GM12878 (cell line): ENCODE measurements at regions not wholly inside any gene's neighbourhood (a gene's known extent, or its start where the extent isn't known, plus 50 kb on each side); places are given as distances from the start of the nearest gene placed in this dataset.

Source experiments
- CTCF ChIP-seq, 3 experiments: IDR thresholded peaks in 2 of 3; conservative IDR thresholded peaks in 1 of 3; 2 replicates each; pipeline ENCODE4 v1.5.1; 2011; ENCODE audit warnings: low read depth in 3 of 3, low read length in 3 of 3, mild to moderate bottlenecking in 3 of 3, control low read depth in 2 of 3, moderate library complexity in 2 of 3, inconsistent platforms in 1 of 3, mixed read lengths in 1 of 3; ENCODE audit not compliant: control insufficient read depth in 2 of 3, insufficient read depth in 1 of 3; ENCODE audit errors: extremely low read depth in 1 of 3
- NR2F1 ChIP-seq: fragments of 450-650 bp; conservative IDR thresholded peaks from 2 replicates; pipeline ENCODE4 v1.6.1; 2017; ENCODE audit warnings: mild to moderate bottlenecking
- RBBP5 ChIP-seq: fragments of 200-600 bp; sonication (generic); conservative IDR thresholded peaks from 2 replicates; pipeline ENCODE4 v1.6.1; 2016
- RCOR1 ChIP-seq: conservative IDR thresholded peaks from 2 replicates; pipeline ENCODE4 v1.6.1; 2012; ENCODE audit warnings: low read depth, low read length, improper control_type of control experiment
- TARDBP ChIP-seq: IDR thresholded peaks from 2 replicates; pipeline ENCODE4 v1.6.1; 2016; ENCODE audit warnings: borderline replicate concordance
- ZNF592 ChIP-seq: fragments of 450-650 bp; IDR thresholded peaks from 2 replicates; pipeline ENCODE4 v1.6.1; 2017; ENCODE audit warnings: mild to moderate bottlenecking, moderate library complexity

- TF ChIP-seq RBBP5 (no peak), NR2F1 (no peak), ZNF592 (no peak), CTCF (IDR thresholded peaks at IDR 0.05 in 2 of 3, conservative IDR thresholded peaks at IDR 0.05 in 1 of 3; ENCODE audit: control insufficient read depth in 2 of 3, extremely low read depth in 1 of 3, insufficient read depth in 1 of 3, low read depth in 3 of 3, low read length in 3 of 3) (no peak), RCOR1 (no peak), TARDBP (no peak)
Observed at GRCh38 chr3:177665122-177665808, 468.0 kb upstream of the TBL1XR1 start.
